NB4 (cell line): ENCODE measurements at regions not wholly inside any gene's neighbourhood (a gene's known extent, or its start where the extent isn't known, plus 50 kb on each side); places are given as distances from the start of the nearest gene placed in this dataset.

ENCODE experiments used
- DNase-seq: peaks from one replicate; pipeline ENCODE4 v3.0.0; 2010; ENCODE audit warnings: low read depth
- H3K4me3 ChIP-seq: one replicate; pipeline ENCODE4 v1.5.1; 2011; ENCODE audit warnings: mild to moderate bottlenecking, low read depth, low read length, moderate library complexity
- MYC ChIP-seq: IDR thresholded peaks from 2 replicates; pipeline ENCODE4 v1.6.1; 2011; ENCODE audit warnings: low read depth, low read length
- POLR2A ChIP-seq: IDR thresholded peaks from 2 replicates; pipeline ENCODE4 v1.6.1; 2011; ENCODE audit warnings: mild to moderate bottlenecking; ENCODE audit not compliant: insufficient read length; ENCODE audit errors: extremely low read depth
- TF ChIP-seq, protein P1 (sequence below): IDR thresholded peaks from 2 replicates; pipeline ENCODE4 v1.6.1; 2011; ENCODE audit warnings: low read depth, low read length
- TF ChIP-seq, protein P2 (sequence below): IDR thresholded peaks from one replicate; pipeline ENCODE4 v1.5.1; 2012; ENCODE audit warnings: low read depth, low read length

- H3K4me3 ChIP-seq = no peak overlapping the region
- DNase-seq = no peak
- TF ChIP-seq, protein P1, sequence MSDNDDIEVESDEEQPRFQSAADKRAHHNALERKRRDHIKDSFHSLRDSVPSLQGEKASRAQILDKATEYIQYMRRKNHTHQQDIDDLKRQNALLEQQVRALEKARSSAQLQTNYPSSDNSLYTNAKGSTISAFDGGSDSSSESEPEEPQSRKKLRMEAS = no peak
- TF ChIP-seq MYC (no peak), POLR2A (no peak)
- TF ChIP-seq, protein P2, sequence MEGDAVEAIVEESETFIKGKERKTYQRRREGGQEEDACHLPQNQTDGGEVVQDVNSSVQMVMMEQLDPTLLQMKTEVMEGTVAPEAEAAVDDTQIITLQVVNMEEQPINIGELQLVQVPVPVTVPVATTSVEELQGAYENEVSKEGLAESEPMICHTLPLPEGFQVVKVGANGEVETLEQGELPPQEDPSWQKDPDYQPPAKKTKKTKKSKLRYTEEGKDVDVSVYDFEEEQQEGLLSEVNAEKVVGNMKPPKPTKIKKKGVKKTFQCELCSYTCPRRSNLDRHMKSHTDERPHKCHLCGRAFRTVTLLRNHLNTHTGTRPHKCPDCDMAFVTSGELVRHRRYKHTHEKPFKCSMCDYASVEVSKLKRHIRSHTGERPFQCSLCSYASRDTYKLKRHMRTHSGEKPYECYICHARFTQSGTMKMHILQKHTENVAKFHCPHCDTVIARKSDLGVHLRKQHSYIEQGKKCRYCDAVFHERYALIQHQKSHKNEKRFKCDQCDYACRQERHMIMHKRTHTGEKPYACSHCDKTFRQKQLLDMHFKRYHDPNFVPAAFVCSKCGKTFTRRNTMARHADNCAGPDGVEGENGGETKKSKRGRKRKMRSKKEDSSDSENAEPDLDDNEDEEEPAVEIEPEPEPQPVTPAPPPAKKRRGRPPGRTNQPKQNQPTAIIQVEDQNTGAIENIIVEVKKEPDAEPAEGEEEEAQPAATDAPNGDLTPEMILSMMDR = no peak
Observed at GRCh38 chr13:109436841-109437240, 349.5 kb downstream of the IRS2 start.

GRCh38 chr13:109436055-109436622 is 350.2 kb downstream of the IRS2 start:
- H3K4me3 ChIP-seq = no peak overlapping the region
- no peak for DNase-seq
- no peak for TF ChIP-seq MYC

- H3K4me3 ChIP-seq = no peak overlapping the region
- no peak for DNase-seq
- TF ChIP-seq, protein P1 = no peak
- TF ChIP-seq POLR2A (no peak), MYC (no peak)
- TF ChIP-seq, protein P2 = no peak
Observed at GRCh38 chr13:109431217-109431616, 355.2 kb downstream of the IRS2 start.

- no peak for TF ChIP-seq MYC
- TF ChIP-seq, protein P1 = no peak
- TF ChIP-seq POLR2A = no peak
- TF ChIP-seq, protein P2 = no peak
Observed at GRCh38 chr13:109428146-109428545, 358.2 kb downstream of the IRS2 start.

GRCh38 chr13:109427695-109428094 is 358.7 kb downstream of the IRS2 start:
- TF ChIP-seq, protein P2 = no peak
- no peak for TF ChIP-seq MYC
- TF ChIP-seq POLR2A = no peak
- TF ChIP-seq, protein P1 = no peak
- H3K4me3 ChIP-seq = no peak overlapping the region
- DNase-seq = no peak

More at GRCh38 chr13:109428146-109428545, 358.2 kb downstream of the IRS2 start:
- DNase-seq = no peak
- no peak overlapping the region for H3K4me3 ChIP-seq

GRCh38 chr13:109427148-109427547 is 359.2 kb downstream of the IRS2 start:
- no peak for DNase-seq
- no peak overlapping the region for H3K4me3 ChIP-seq
- TF ChIP-seq, protein P1 = no peak
- TF ChIP-seq POLR2A = no peak
- TF ChIP-seq MYC = no peak
- TF ChIP-seq, protein P2 = no peak
